Suprapubic skin (tissue), 3 donors: ENCODE measurements at regions not wholly inside any gene's neighbourhood (a gene's known extent, or its start where the extent isn't known, plus 50 kb on each side); places are given as distances from the start of the nearest gene placed in this dataset.

Experiments used
- EP300 ChIP-seq: sonication (generic); formaldehyde crosslinking; IDR thresholded peaks from one replicate; pipeline ENCODE4 v1.6.1; 2017; ENCODE audit warnings: antibody characterized with exemption
- POLR2A ChIP-seq, 2 donors: fragments of 450-650 bp; IDR thresholded peaks; one replicate each; pipeline ENCODE4 v1.6.1; 2017; ENCODE audit warnings: antibody characterized with exemption in 2 of 2, mild to moderate bottlenecking in 2 of 2, moderate library complexity in 2 of 2
- TF ChIP-seq, protein P1 (sequence below), 2 donors: fragments of 200-600 bp in 1 of 2; fragments of 450-650 bp in 1 of 2; sonication (generic) in 1 of 2; IDR thresholded peaks; one replicate each; pipeline ENCODE4 v1.5.1; 2016 to 2019; ENCODE audit warnings: antibody characterized with exemption in 2 of 2, mild to moderate bottlenecking in 1 of 2, moderate library complexity in 1 of 2

- TF ChIP-seq, protein P1, sequence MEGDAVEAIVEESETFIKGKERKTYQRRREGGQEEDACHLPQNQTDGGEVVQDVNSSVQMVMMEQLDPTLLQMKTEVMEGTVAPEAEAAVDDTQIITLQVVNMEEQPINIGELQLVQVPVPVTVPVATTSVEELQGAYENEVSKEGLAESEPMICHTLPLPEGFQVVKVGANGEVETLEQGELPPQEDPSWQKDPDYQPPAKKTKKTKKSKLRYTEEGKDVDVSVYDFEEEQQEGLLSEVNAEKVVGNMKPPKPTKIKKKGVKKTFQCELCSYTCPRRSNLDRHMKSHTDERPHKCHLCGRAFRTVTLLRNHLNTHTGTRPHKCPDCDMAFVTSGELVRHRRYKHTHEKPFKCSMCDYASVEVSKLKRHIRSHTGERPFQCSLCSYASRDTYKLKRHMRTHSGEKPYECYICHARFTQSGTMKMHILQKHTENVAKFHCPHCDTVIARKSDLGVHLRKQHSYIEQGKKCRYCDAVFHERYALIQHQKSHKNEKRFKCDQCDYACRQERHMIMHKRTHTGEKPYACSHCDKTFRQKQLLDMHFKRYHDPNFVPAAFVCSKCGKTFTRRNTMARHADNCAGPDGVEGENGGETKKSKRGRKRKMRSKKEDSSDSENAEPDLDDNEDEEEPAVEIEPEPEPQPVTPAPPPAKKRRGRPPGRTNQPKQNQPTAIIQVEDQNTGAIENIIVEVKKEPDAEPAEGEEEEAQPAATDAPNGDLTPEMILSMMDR (IDR thresholded peaks at IDR 0.05), result no peak
- TF ChIP-seq EP300 (no peak), POLR2A (IDR thresholded peaks at IDR 0.05) (no peak)
These were observed 165.1 kb upstream of the KLF14 start for GRCh38 chr7:130899071-130899560.
